ENCODE measurements at regions not wholly inside any gene's neighbourhood (a gene's known extent, or its start where the extent isn't known, plus 50 kb on each side); places are given as distances from the start of the nearest gene placed in this dataset.

DNA sequence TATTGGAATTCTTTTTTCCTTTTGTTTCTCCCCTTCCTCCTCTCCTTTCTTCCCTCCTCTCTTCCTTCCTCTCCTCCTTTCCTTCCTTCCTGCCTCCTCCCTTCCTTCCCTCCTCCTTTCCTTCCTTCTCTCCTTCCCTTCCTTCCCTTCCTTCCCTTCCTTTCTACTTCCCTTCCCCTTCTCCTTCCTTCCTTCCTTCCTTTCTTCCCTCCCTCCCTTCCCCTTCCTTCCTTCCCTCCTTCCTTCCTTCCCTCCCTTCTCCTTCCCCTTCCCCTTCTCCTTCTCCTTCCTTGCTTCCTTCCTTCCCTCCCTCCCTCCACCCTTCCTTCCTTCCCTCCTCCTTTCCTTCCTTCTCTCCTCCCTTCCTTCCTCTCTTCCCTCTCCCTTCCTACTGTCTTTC lies 431.0 kb upstream of the MEIS1 start:
- no peaks in the 10 kb centered on the region for H3K27me3 ChIP-seq (ENCODE audit: low read depth)
- H3K9me3 ChIP-seq: no peaks in the 10 kb centered on the region
- H3K4me1 ChIP-seq: no peaks in the 10 kb centered on the region
- no peak overlapping the region for H3K4me3 ChIP-seq
- TF ChIP-seq, protein P1, sequence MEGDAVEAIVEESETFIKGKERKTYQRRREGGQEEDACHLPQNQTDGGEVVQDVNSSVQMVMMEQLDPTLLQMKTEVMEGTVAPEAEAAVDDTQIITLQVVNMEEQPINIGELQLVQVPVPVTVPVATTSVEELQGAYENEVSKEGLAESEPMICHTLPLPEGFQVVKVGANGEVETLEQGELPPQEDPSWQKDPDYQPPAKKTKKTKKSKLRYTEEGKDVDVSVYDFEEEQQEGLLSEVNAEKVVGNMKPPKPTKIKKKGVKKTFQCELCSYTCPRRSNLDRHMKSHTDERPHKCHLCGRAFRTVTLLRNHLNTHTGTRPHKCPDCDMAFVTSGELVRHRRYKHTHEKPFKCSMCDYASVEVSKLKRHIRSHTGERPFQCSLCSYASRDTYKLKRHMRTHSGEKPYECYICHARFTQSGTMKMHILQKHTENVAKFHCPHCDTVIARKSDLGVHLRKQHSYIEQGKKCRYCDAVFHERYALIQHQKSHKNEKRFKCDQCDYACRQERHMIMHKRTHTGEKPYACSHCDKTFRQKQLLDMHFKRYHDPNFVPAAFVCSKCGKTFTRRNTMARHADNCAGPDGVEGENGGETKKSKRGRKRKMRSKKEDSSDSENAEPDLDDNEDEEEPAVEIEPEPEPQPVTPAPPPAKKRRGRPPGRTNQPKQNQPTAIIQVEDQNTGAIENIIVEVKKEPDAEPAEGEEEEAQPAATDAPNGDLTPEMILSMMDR (IDR thresholded peaks at IDR 0.05): no peak
- DNase-seq: no peak
- intact Hi-C loops (cut with DNase I): no loop called here
- H3K27ac ChIP-seq: no peak overlapping the region
- H3K36me3 ChIP-seq: no peaks in the 10 kb centered on the region
- ATAC-seq: no peak

DNA sequence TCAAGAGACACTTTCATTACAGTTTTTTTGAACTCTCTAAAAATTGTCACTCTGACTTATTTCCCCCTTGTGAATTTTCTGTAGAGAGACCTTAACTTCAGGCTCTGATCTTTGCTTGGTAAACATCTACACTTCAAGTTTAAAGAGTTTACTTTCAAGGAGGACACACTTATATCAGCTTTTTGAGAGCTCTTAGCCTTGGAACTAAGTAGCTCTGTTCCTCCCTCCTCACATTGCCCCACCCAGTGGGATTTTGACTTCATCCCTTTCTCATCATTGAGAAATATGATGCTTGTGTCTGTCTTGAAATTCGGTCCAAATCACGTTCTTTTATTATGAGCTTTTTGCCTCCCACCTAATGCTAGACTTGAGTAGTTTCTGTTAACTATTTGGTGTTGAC lies 433.4 kb upstream of the MEIS1 start:
- H3K4me3 ChIP-seq: no peak overlapping the region
- peak; percentile 60 to 64 for ATAC-seq
- no peak for DNase-seq
- H3K27me3 ChIP-seq (ENCODE audit: low read depth): no peaks in the 10 kb centered on the region
- intact Hi-C loops (cut with DNase I): no loop called here
- TF ChIP-seq, protein P1 (IDR thresholded peaks at IDR 0.05): no peak
- H3K4me1 ChIP-seq: no peaks in the 10 kb centered on the region
- H3K36me3 ChIP-seq: no peaks in the 10 kb centered on the region
- no peak overlapping the region for H3K27ac ChIP-seq
- H3K9me3 ChIP-seq: no peaks in the 10 kb centered on the region

DNA sequence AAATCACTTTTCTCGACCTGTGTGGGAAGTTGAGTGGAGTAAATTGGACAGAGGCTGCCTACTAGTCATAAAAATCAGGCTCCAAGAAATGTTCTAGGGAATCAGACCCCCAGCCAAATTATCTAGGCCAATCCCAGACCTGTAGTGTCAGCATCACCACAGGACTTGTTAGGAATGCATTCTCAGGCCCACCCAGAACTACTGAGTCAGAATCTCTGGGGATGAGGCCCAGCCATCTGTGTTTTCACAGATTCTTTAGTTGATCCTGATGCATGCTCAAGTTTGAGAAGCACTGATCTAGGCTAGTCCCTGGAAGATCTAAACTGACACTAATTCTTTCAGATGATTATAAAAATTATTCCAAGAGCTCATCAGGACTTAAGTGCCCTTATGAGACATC lies 434.0 kb upstream of the MEIS1 start:
- no peak for DNase-seq
- H3K27me3 ChIP-seq (ENCODE audit: low read depth): no peaks in the 10 kb centered on the region
- H3K36me3 ChIP-seq: no peaks in the 10 kb centered on the region
- TF ChIP-seq, protein P1 (IDR thresholded peaks at IDR 0.05): no peak
- H3K4me1 ChIP-seq: no peaks in the 10 kb centered on the region
- H3K27ac ChIP-seq: no peak overlapping the region
- no peak for ATAC-seq
- H3K9me3 ChIP-seq: no peaks in the 10 kb centered on the region
- H3K4me3 ChIP-seq: no peak overlapping the region
- intact Hi-C loops (cut with DNase I): no loop called here

DNA sequence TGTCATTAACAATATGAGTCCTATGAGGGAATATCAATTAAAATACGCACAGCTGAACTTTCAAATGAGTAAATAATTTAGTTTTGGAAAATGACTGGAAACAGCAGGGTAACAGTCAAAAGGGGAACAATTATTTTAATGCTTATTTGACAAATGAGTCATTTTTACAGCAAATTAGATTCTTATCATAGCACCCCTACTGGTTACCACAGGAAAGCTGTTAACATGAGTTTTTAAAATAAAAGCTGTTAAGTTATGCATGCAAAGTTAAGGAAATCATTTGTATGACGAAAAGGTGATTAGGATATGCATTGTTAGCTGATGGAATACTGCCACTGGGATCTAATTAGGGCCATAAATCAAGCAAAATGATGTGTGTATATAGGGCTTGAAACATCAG lies 435.1 kb upstream of the MEIS1 start:
- no peak overlapping the region for H3K27ac ChIP-seq

DNA sequence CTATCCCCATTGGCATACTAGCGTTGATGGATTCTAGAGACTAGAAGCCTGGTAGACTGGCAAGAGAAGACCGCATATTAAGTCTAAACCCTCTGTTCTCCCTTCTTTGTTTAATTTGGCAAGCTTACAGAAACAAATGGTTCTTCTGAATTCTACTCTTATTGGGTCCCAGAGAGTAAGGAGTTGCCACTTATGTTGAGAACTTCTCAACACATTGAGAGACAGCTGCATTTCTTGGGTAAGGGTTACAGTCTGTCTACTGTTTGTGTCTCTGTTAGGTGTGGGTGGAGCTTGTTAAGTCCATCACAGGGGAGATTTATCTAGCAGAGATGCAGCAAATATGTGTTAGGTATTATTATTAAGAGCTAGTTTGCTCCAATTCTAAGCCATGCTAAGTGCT lies 435.8 kb upstream of the MEIS1 start:
- intact Hi-C loops (cut with DNase I): no loop called here
- H3K27ac ChIP-seq: no peak overlapping the region
- no peaks in the 10 kb centered on the region for H3K27me3 ChIP-seq (ENCODE audit: low read depth)
- no peaks in the 10 kb centered on the region for H3K9me3 ChIP-seq
- no peak for DNase-seq
- ATAC-seq: peak; percentile 39 to 42
- no peak overlapping the region for H3K4me3 ChIP-seq
- TF ChIP-seq, protein P1 (IDR thresholded peaks at IDR 0.05): no peak
- no peaks in the 10 kb centered on the region for H3K36me3 ChIP-seq
- H3K4me1 ChIP-seq: no peaks in the 10 kb centered on the region

More for the DNA sequence above, 435.1 kb upstream of the MEIS1 start:
- DNase-seq (no peak), ATAC-seq (no peak)
- H3K9me3 ChIP-seq: no peaks in the 10 kb centered on the region
- no peaks in the 10 kb centered on the region for H3K27me3 ChIP-seq (ENCODE audit: low read depth)
- H3K36me3 ChIP-seq: no peaks in the 10 kb centered on the region
- intact Hi-C loops (cut with DNase I): no loop called here
- no peaks in the 10 kb centered on the region for H3K4me1 ChIP-seq
- H3K4me3 ChIP-seq: no peak overlapping the region
- TF ChIP-seq, protein P1 (IDR thresholded peaks at IDR 0.05): no peak

DNA sequence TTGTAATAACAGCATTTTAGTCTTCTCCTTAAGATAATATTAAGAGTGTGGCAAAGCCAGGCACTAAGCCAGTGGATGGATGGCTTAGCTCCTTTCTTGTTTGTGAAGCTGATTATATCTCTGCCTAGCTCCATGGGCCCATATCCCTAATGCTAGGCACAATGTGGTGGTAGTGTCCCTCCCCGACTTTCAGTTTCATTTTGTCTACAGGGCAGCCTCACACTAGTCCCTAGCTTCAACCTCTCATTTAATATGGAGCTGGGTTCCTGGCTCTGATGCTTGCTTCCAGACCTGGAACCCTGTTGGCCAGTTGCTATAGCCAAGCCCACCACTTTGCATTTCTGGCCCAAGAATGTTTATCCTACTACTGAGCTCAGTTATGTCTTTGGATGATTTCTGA lies 437.0 kb upstream of the MEIS1 start:
- DNase-seq: no peak
- Histone ChIP-seq H3K4me1 (no peaks in the 10 kb centered on the region), H3K27ac (no peak overlapping the region), H3K9me3 (no peaks in the 10 kb centered on the region), H3K36me3 (no peaks in the 10 kb centered on the region), H3K4me3 (no peak overlapping the region), H3K27me3 (ENCODE audit: low read depth) (no peaks in the 10 kb centered on the region)
- intact Hi-C loops (cut with DNase I): no loop called here
- TF ChIP-seq, protein P1 (IDR thresholded peaks at IDR 0.05): no peak
- no peak for ATAC-seq

Data from lower lobe of right lung (tissue), 2 donors.